ENCODE measurements at regions not wholly inside any gene's neighbourhood (a gene's known extent, or its start where the extent isn't known, plus 50 kb on each side); places are given as distances from the start of the nearest gene placed in this dataset.

DNA sequence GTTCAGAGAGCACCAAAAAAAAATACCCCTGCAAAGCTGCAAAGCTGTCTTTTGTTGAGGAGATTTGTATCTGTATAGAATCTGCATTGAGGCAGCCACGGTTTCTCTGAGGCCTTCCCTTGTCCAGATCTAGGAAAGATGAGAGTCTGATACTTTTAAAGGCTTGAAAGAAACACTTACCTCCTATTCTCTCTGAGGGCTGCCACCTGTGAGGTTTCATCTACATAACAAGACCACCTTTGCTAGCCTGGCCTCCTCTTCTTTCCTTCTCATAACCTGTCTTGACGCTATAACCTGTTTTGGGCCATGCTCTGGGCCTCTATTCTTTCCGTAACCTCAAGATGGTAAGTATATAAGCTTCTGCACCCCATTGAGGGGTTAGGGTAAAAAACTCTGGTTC is 779.6 kb upstream of the HTR2C start:
- TF ChIP-seq CTCF (IDR thresholded peaks at IDR 0.05; ENCODE audit: low read length) (no peak), EZH2 (IDR thresholded peaks at IDR 0.05; ENCODE audit: borderline replicate concordance, low read length) (no peak)

Data from OCI-LY1 (cell line).